Cardiac muscle cell (in vitro differentiated cells and primary cell): ENCODE measurements at regions not wholly inside any gene's neighbourhood (a gene's known extent, or its start where the extent isn't known, plus 50 kb on each side); places are given as distances from the start of the nearest gene placed in this dataset.

Experiments
- DNase-seq, 2 donors: peaks; one replicate each; pipeline versions ENCODE4 v3.0.0 to v3.0.0-alpha.2; 2010 to 2017; ENCODE audit warnings: low read depth in 1 of 2, low spot score in 1 of 2
- H3K27ac ChIP-seq: fragments of 200-600 bp; sonication (generic); 2 replicates; pipeline ENCODE4 v1.5.1; 2016
- H3K27me3 ChIP-seq: fragments of 200-600 bp; sonication (generic); 2 replicates; pipeline ENCODE4 v1.6.0; 2016; ENCODE audit warnings: control low read depth
- H3K36me3 ChIP-seq: fragments of 200-600 bp; sonication (generic); 2 replicates; pipeline ENCODE4 v1.5.1; 2016; ENCODE audit warnings: control low read depth
- H3K4me1 ChIP-seq: fragments of 200-600 bp; sonication (generic); 2 replicates; pipeline ENCODE4 v1.8.1; 2017; ENCODE audit warnings: low read depth, mild to moderate bottlenecking, mixed run types
- H3K4me3 ChIP-seq: fragments of 200-600 bp; sonication (generic); 2 replicates; pipeline ENCODE4 v1.5.1; 2016; ENCODE audit warnings: mild to moderate bottlenecking
- H3K9me3 ChIP-seq: fragments of 200-600 bp; sonication (generic); 2 replicates; pipeline ENCODE4 v1.5.1; 2017; ENCODE audit warnings: low read depth, mild to moderate bottlenecking, control low read depth
- TF ChIP-seq, protein P1 (sequence below): IDR thresholded peaks from 2 replicates; pipeline ENCODE4 v1.5.1; 2012; ENCODE audit warnings: low read depth, mild to moderate bottlenecking, low read length

DNA sequence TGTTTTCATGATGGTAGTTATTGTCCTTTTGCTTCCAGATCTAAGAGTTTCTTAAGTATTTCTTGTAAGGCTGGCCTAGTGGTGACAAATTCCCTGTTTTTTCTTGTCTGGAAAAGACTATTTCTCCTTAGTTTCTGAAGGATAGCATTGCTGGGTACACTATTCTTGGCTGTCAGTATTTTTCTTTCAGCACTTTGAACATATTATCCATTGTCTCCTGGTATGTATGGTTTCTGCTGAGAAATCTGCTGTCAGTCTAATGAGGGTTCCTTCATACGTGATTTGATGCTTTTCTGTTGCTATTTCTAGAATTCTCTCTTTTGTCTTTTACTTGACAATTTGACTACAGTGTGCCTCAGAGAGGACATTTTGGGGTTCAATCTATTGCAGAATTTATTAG, 134.3 kb downstream of the CGGBP1 start:
- no peak for DNase-seq
- Histone ChIP-seq H3K27ac (no peak overlapping the region), H3K4me1 (no peaks in the 10 kb centered on the region), H3K27me3 (no peaks in the 10 kb centered on the region), H3K36me3 (no peaks in the 10 kb centered on the region), H3K4me3 (no peak overlapping the region), H3K9me3 (no peaks in the 10 kb centered on the region)
- TF ChIP-seq, protein P1, sequence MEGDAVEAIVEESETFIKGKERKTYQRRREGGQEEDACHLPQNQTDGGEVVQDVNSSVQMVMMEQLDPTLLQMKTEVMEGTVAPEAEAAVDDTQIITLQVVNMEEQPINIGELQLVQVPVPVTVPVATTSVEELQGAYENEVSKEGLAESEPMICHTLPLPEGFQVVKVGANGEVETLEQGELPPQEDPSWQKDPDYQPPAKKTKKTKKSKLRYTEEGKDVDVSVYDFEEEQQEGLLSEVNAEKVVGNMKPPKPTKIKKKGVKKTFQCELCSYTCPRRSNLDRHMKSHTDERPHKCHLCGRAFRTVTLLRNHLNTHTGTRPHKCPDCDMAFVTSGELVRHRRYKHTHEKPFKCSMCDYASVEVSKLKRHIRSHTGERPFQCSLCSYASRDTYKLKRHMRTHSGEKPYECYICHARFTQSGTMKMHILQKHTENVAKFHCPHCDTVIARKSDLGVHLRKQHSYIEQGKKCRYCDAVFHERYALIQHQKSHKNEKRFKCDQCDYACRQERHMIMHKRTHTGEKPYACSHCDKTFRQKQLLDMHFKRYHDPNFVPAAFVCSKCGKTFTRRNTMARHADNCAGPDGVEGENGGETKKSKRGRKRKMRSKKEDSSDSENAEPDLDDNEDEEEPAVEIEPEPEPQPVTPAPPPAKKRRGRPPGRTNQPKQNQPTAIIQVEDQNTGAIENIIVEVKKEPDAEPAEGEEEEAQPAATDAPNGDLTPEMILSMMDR: no peak

DNA sequence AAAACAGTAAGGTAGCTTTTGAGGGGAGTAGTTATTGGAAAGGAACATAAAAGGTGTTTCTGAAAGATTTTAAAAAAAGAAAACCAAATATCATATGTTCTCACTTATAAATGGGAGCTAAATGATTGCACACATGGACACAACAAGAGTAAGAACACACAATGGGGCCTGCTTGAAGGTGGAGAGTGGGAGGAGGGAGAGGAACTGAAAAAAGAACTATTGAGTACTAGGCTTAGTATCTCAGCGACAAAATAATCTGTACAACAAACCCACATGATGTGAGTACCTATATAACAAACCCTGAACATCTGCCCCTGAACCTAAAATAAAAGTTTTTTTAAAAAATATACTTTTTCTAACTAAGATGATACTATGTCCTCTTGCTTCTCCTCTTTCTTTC, 138.3 kb downstream of the CGGBP1 start:
- Histone ChIP-seq H3K36me3 (no peaks in the 10 kb centered on the region), H3K9me3 (no peaks in the 10 kb centered on the region), H3K27ac (no peak overlapping the region), H3K4me1 (no peaks in the 10 kb centered on the region), H3K27me3 (no peaks in the 10 kb centered on the region), H3K4me3 (no peak overlapping the region)
- TF ChIP-seq, protein P1: no peak
- no peak for DNase-seq

DNA sequence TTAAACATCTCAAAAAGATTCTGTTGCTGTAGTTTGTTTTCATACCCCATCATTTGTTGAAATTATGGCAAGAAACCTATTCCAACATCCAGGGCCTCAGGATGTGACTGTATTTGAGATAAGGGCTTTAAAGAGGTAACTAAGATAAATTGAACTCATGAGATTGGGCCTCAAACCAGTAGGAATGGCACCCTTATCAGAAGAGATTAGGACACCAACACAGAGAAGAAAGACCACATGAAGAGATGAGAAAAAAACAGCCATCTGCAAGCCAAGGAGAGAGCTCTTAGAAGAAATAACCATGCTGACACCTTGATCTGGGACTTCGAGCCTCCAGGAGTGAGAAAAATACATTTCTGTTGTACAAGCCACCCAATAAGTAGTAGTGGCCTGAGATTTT, 157.7 kb downstream of the CGGBP1 start:
- Histone ChIP-seq H3K4me1 (peaks cover 5% of the 10 kb centered on the region), H3K27ac (no peak overlapping the region), H3K27me3 (no peaks in the 10 kb centered on the region), H3K36me3 (no peaks in the 10 kb centered on the region), H3K4me3 (no peak overlapping the region), H3K9me3 (no peaks in the 10 kb centered on the region)
- no peak for DNase-seq
- TF ChIP-seq, protein P1: no peak

DNA sequence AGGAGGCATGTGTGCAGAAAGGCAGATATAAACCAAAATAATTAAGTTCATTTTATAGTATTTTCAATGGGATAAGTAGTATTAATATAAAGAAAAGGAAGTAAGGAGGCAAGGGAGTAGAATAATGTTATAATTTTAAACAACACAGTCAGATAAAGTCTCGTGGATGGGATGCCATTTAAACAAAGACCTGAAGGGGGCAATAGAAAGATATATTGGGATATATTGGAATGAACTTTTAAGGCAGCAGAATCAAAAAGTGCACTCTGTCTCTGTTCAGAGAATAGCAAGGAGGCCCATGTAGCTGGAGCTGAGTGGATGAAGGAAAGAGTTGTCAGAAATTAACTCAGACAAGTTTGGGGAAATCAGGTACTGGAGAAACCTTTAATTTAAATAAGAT, 158.7 kb downstream of the CGGBP1 start:
- no peaks in the 10 kb centered on the region for H3K36me3 ChIP-seq
- no peak overlapping the region for H3K27ac ChIP-seq
- TF ChIP-seq, protein P1: no peak
- no peak for DNase-seq
- H3K9me3 ChIP-seq: no peaks in the 10 kb centered on the region
- peaks cover 5% of the 10 kb centered on the region for H3K4me1 ChIP-seq
- H3K4me3 ChIP-seq: no peak overlapping the region
- no peaks in the 10 kb centered on the region for H3K27me3 ChIP-seq

DNA sequence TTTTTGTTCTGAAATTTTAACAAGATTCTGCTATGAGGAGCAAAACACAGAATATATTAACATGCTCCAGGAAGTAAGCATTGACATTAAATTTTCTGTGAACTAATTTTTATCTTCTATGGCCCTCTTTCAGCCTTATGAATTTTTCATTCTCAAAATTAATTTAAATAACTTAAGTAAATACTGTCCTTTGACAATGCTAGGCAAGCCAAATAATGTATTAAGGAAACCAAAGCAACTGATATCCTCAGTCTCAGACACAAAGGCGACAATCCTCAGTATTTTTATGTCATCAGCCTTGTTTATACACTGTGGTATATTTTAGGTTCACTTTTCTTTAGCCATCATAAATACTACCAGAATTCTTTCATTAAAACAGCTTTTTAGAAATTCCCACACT, 159.8 kb downstream of the CGGBP1 start:
- Histone ChIP-seq H3K4me1 (peaks cover 5% of the 10 kb centered on the region), H3K9me3 (no peaks in the 10 kb centered on the region), H3K27ac (no peak overlapping the region), H3K4me3 (no peak overlapping the region), H3K36me3 (no peaks in the 10 kb centered on the region), H3K27me3 (no peaks in the 10 kb centered on the region)
- TF ChIP-seq, protein P1: no peak
- no peak for DNase-seq

DNA sequence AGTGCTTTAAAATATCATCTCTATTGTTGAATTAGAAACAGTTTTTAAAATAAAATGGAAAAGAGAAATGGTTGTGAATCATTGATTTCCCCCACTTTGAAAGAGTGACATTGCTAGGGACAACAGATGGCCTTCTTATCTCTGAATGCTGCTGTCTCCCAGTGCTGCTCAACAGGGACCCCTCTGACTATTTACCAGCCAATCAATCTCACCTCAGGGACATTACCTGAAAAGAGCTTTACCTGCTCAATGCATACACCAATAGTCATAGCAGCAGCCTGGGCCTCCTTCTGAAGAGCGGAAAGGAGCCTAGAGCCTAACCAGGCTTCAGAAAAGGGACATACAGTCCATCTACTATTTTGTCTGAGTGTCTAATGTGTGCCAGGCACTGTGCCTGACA, 162.8 kb downstream of the CGGBP1 start:
- no peaks in the 10 kb centered on the region for H3K9me3 ChIP-seq
- no peak for DNase-seq
- TF ChIP-seq, protein P1: no peak
- H3K27me3 ChIP-seq: no peaks in the 10 kb centered on the region
- H3K27ac ChIP-seq: no peak overlapping the region
- H3K36me3 ChIP-seq: no peaks in the 10 kb centered on the region
- H3K4me1 ChIP-seq: no peaks in the 10 kb centered on the region
- H3K4me3 ChIP-seq: no peak overlapping the region
